Neural progenitor cell (in vitro differentiated cells): ENCODE measurements at regions not wholly inside any gene's neighbourhood (a gene's known extent, or its start where the extent isn't known, plus 50 kb on each side); places are given as distances from the start of the nearest gene placed in this dataset.

Experiments
- CTCF ChIP-seq: fragments of 200-600 bp; sonication (generic); IDR thresholded peaks from 2 replicates; pipeline ENCODE4 v1.5.1; 2017; ENCODE audit warnings: antibody characterized with exemption, mild to moderate bottlenecking
- EZH2 ChIP-seq: fragments of 200-600 bp; sonication (generic); IDR thresholded peaks from 2 replicates; pipeline ENCODE4 v1.6.1; 2017; ENCODE audit warnings: antibody characterized with exemption, mild to moderate bottlenecking, moderate library complexity
- EZH2phosphoT487 ChIP-seq: fragments of 200-600 bp; sonication (generic); IDR thresholded peaks from 2 replicates; pipeline ENCODE4 v1.6.1; 2017; ENCODE audit warnings: antibody characterized with exemption

GRCh38 chr7:67743501-67743900 lies 746.9 kb downstream of the TYW1 start:
- no peak for TF ChIP-seq CTCF
- TF ChIP-seq EZH2: no peak
- TF ChIP-seq EZH2phosphoT487: no peak
